Ishikawa (cell line): ENCODE measurements at regions not wholly inside any gene's neighbourhood (a gene's known extent, or its start where the extent isn't known, plus 50 kb on each side); places are given as distances from the start of the nearest gene placed in this dataset.
A peak's percentile ranks its signal among the peaks of the same experiment; 100 is the strongest.

Experiments
- CEBPB ChIP-seq: IDR thresholded peaks from 2 replicates; pipeline ENCODE4 v1.6.1; 2012
- CREB1 ChIP-seq: IDR thresholded peaks from 2 replicates; pipeline ENCODE4 v1.6.1; 2012; ENCODE audit warnings: low read depth
- EGR1 ChIP-seq: IDR thresholded peaks from 2 replicates; pipeline ENCODE4 v1.6.1; 2012
- EP300 ChIP-seq: IDR thresholded peaks from 2 replicates; pipeline ENCODE4 v1.6.1; 2012; ENCODE audit warnings: borderline replicate concordance
- FOXM1 ChIP-seq: IDR thresholded peaks from 2 replicates; pipeline ENCODE4 v1.6.1; 2012; ENCODE audit warnings: low read depth, borderline replicate concordance
- NFIC ChIP-seq: IDR thresholded peaks from 2 replicates; pipeline ENCODE4 v1.6.1; 2012
- RAD21 ChIP-seq: IDR thresholded peaks from 2 replicates; pipeline ENCODE4 v1.6.1; 2012; ENCODE audit warnings: low read depth
- TAF1 ChIP-seq: IDR thresholded peaks from 2 replicates; pipeline ENCODE4 v1.6.1; 2012; ENCODE audit warnings: low read depth, mild to moderate bottlenecking
- TCF12 ChIP-seq: IDR thresholded peaks from 2 replicates; pipeline ENCODE4 v1.6.1; 2012; ENCODE audit warnings: low read depth
- TEAD4 ChIP-seq: IDR thresholded peaks from 2 replicates; pipeline ENCODE4 v1.6.1; 2012
- YY1 ChIP-seq: IDR thresholded peaks from 2 replicates; pipeline ENCODE4 v1.6.1; 2012; ENCODE audit warnings: low read depth
- ZBTB7A ChIP-seq: IDR thresholded peaks from 2 replicates; pipeline ENCODE4 v1.6.1; 2012; ENCODE audit warnings: low read depth
- TF ChIP-seq, protein P1 (sequence below): IDR thresholded peaks from 2 replicates; pipeline ENCODE4 v1.6.1; 2012; ENCODE audit warnings: low read depth, mild to moderate bottlenecking
- TF ChIP-seq, protein P2 (sequence below): IDR thresholded peaks from 2 replicates; pipeline ENCODE4 v1.6.1; 2012
- TF ChIP-seq, protein P3 (sequence below): IDR thresholded peaks from 2 replicates; pipeline ENCODE4 v1.6.1; 2012

DNA sequence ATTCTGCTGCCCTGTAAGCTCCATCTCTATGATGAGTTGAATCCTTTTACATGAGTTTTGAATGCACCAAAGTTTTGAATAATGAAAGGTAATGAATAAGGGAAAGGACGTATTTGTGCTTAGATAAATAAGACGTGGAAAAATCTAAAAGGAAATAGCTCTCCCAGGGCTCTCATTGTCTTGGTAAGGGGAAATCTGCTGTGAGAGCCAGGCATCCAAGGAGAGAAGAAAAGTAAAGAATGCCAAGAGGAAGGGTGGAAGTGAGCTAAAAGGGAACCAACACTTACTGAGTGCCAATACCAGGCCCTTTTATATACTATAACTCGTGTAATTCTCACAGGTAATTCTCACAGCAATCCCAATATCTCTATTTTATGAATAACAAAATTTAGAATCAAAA, 62.6 kb upstream of the KLHL13 start:
- TF ChIP-seq CEBPB, result no peak
- no peak for TF ChIP-seq TCF12
- no peak for TF ChIP-seq RAD21
- TF ChIP-seq TAF1, result no peak
- no peak for TF ChIP-seq EGR1
- TF ChIP-seq, protein P1, sequence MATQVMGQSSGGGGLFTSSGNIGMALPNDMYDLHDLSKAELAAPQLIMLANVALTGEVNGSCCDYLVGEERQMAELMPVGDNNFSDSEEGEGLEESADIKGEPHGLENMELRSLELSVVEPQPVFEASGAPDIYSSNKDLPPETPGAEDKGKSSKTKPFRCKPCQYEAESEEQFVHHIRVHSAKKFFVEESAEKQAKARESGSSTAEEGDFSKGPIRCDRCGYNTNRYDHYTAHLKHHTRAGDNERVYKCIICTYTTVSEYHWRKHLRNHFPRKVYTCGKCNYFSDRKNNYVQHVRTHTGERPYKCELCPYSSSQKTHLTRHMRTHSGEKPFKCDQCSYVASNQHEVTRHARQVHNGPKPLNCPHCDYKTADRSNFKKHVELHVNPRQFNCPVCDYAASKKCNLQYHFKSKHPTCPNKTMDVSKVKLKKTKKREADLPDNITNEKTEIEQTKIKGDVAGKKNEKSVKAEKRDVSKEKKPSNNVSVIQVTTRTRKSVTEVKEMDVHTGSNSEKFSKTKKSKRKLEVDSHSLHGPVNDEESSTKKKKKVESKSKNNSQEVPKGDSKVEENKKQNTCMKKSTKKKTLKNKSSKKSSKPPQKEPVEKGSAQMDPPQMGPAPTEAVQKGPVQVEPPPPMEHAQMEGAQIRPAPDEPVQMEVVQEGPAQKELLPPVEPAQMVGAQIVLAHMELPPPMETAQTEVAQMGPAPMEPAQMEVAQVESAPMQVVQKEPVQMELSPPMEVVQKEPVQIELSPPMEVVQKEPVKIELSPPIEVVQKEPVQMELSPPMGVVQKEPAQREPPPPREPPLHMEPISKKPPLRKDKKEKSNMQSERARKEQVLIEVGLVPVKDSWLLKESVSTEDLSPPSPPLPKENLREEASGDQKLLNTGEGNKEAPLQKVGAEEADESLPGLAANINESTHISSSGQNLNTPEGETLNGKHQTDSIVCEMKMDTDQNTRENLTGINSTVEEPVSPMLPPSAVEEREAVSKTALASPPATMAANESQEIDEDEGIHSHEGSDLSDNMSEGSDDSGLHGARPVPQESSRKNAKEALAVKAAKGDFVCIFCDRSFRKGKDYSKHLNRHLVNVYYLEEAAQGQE, result no peak
- TF ChIP-seq EP300, result no peak
- TF ChIP-seq, protein P2, sequence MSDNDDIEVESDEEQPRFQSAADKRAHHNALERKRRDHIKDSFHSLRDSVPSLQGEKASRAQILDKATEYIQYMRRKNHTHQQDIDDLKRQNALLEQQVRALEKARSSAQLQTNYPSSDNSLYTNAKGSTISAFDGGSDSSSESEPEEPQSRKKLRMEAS, result no peak
- TF ChIP-seq TEAD4, result no peak

DNA sequence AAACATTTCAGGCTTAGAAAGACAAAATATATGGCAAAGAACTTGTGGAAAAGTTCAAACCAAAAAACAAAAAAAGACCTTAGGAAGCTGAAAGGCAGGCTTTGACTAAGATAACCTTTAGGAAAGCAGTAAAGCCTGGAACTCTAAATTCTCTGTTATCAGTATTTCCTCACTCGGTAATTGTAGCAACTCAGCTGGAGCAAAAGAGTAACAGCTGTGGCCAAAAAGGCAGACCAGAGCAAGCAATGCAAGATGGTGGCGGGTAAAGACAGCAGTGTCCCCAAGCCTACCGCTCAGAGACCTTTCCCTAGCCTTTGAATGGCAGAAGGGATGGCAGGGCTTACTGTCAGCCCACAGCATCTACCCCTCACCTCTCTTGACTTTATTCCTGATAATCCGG, 63.1 kb upstream of the KLHL13 start:
- TF ChIP-seq ZBTB7A (no peak), EGR1 (no peak), CREB1 (no peak), YY1 (no peak), NFIC (no peak), TEAD4 (no peak), EP300 (no peak), TCF12 (no peak), CEBPB (no peak), RAD21 (no peak), FOXM1 (no peak), TAF1 (no peak)
- TF ChIP-seq, protein P2, result no peak
- TF ChIP-seq, protein P3, sequence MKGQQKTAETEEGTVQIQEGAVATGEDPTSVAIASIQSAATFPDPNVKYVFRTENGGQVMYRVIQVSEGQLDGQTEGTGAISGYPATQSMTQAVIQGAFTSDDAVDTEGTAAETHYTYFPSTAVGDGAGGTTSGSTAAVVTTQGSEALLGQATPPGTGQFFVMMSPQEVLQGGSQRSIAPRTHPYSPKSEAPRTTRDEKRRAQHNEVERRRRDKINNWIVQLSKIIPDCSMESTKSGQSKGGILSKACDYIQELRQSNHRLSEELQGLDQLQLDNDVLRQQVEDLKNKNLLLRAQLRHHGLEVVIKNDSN, result no peak
- TF ChIP-seq, protein P1, result no peak

DNA sequence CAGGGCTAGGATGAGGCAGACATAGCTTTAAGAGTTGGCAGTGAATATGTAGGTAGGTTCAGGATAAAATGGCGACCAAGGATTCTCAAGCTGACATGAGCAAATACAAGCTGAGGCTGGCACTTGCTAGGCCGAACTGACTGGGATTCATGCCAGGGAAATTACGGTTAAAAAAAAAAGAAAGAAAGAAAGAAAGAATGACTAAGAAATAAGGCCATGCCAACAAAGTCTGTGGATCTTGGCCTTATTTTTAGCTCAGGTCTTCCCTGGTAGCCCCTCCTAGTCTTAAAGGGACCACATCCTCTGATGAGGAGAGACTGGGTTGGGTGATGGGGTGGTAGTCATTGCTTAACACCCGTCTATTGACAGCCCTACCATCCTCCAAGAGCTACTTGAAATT, 64.4 kb upstream of the KLHL13 start:
- TF ChIP-seq CREB1 (no peak), NFIC (peak; percentile 24; the same call in 1 of the 2 replicates)

DNA sequence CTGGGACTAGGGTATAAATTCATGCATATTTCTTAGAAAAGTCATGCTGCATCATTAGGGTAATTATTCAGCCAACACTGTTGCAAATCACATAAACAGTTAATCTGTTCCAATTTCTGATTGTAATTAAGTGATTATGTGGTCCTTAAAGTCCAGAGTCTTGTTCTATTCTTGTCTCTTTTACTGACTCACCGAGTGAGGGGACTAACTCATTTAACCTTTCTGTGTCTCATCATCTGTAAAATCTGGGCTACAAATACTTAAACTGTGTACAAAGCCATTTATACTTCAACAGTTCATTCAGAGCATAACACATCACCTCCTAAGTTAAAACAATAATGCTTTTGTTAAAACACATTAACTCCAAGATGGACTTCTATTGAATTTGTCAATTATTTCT, 65.4 kb upstream of the KLHL13 start:
- TF ChIP-seq, protein P2, result no peak
- TF ChIP-seq EGR1 (no peak), CREB1 (no peak), NFIC (no peak), RAD21 (no peak), TCF12 (no peak), TAF1 (no peak), EP300 (no peak), CEBPB (no peak), ZBTB7A (no peak), FOXM1 (no peak), TEAD4 (no peak), YY1 (no peak)
- TF ChIP-seq, protein P3, result no peak
- TF ChIP-seq, protein P1, result no peak

DNA sequence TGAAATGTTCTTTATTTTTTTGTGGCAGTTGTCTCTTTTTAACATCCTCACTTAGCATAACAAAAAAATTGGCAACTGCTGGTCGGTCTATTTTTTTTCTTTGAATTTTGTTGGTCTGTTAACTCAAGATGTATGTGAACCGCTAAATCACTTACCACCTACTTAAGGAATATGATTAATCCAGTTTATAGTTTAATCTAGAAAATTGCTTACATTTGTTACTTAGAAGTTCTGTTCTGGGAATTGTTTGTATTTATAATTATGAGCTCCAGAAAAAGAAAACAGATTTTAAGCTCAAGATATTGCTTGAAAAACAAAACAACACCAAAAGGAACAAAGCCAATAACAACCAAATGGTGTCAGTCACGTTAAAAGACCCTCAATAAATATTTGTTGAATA, 66.1 kb upstream of the KLHL13 start:
- TF ChIP-seq, protein P1, result no peak
- TF ChIP-seq YY1, result no peak
- TF ChIP-seq NFIC, result no peak
- TF ChIP-seq ZBTB7A, result no peak
- no peak for TF ChIP-seq RAD21
- TF ChIP-seq, protein P2, result no peak
- TF ChIP-seq, protein P3, result no peak
- TF ChIP-seq EGR1, result no peak
- no peak for TF ChIP-seq TEAD4
- no peak for TF ChIP-seq CREB1
- no peak for TF ChIP-seq FOXM1
- no peak for TF ChIP-seq EP300
- TF ChIP-seq TCF12, result no peak
- TF ChIP-seq CEBPB, result no peak
